G401.6 (cell line): ENCODE measurements at regions not wholly inside any gene's neighbourhood (a gene's known extent, or its start where the extent isn't known, plus 50 kb on each side); places are given as distances from the start of the nearest gene placed in this dataset.

Experiments used
- FAIRE-seq: peaks from 2 replicates; lab custom pipeline; 2012; peaks lifted over from hg19 to GRCh38; lab: Jason Lieb, UNC

GRCh38 chr2:187274146-187274545, 173.9 kb downstream of the CALCRL start:
- no peak for FAIRE-seq

GRCh38 chr2:187272255-187272654, 175.8 kb downstream of the CALCRL start:
- peak; percentile 23 for FAIRE-seq

- no peak for FAIRE-seq
Observed at GRCh38 chr2:187271825-187272224, 176.2 kb downstream of the CALCRL start.

- FAIRE-seq: no peak
Observed at GRCh38 chr2:187266645-187267044, 181.4 kb downstream of the CALCRL start.

GRCh38 chr2:187266147-187266546, 181.9 kb downstream of the CALCRL start:
- no peak for FAIRE-seq

- no peak for FAIRE-seq
Observed at GRCh38 chr2:187264612-187265011, 183.4 kb downstream of the CALCRL start.

- FAIRE-seq: no peak
Observed at GRCh38 chr2:187263675-187264560, 184.1 kb downstream of the CALCRL start.

- peak; percentile 30 for FAIRE-seq
Observed at GRCh38 chr2:187261705-187262104, 186.3 kb downstream of the CALCRL start.

GRCh38 chr2:187252063-187252462, 196.0 kb downstream of the CALCRL start:
- FAIRE-seq: no peak

- no peak for FAIRE-seq
Observed at GRCh38 chr2:187250137-187250536, 197.9 kb downstream of the CALCRL start.

GRCh38 chr2:187233811-187234210, 214.2 kb downstream of the CALCRL start:
- FAIRE-seq: no peak

- FAIRE-seq: peak; percentile 44
Observed at GRCh38 chr2:187232749-187233148, 215.3 kb downstream of the CALCRL start.

- FAIRE-seq: no peak
Observed at GRCh38 chr2:187230088-187230487, 218.0 kb downstream of the CALCRL start.

- FAIRE-seq: no peak
Observed at GRCh38 chr2:187228986-187229385, 219.1 kb downstream of the CALCRL start.

GRCh38 chr2:187224989-187225388, 223.1 kb downstream of the CALCRL start:
- no peak for FAIRE-seq

GRCh38 chr2:187220071-187220470, 228.0 kb downstream of the CALCRL start:
- FAIRE-seq: no peak

- FAIRE-seq: no peak
Observed at GRCh38 chr2:187215532-187216240, 232.4 kb downstream of the CALCRL start.

GRCh38 chr2:187214306-187214705, 233.7 kb downstream of the CALCRL start:
- no peak for FAIRE-seq

- no peak for FAIRE-seq
Observed at GRCh38 chr2:187213798-187214197, 234.3 kb downstream of the CALCRL start.

- no peak for FAIRE-seq
Observed at GRCh38 chr2:187210726-187211125, 237.3 kb downstream of the CALCRL start.

GRCh38 chr2:187208199-187208785, 239.8 kb downstream of the CALCRL start:
- no peak for FAIRE-seq

- no peak for FAIRE-seq
Observed at GRCh38 chr2:187207126-187207525, 240.9 kb downstream of the CALCRL start.

- peak; percentile 6 for FAIRE-seq
Observed at GRCh38 chr2:187206471-187206870, 241.6 kb downstream of the CALCRL start.
